Breast epithelium (tissue), 4 donors: ENCODE measurements at regions not wholly inside any gene's neighbourhood (a gene's known extent, or its start where the extent isn't known, plus 50 kb on each side); places are given as distances from the start of the nearest gene placed in this dataset.

Experiments used
- DNase-seq, 2 donors: peaks; one replicate each; pipeline ENCODE4 v3.0.0-alpha.2; 2019; ENCODE audit warnings: low spot score in 2 of 2
- H3K27ac ChIP-seq, 2 donors: fragments of 200-600 bp; sonication (generic) in 1 of 2; one replicate each; pipeline ENCODE4 v1.5.1; 2016 to 2019; ENCODE audit warnings: mild to moderate bottlenecking in 1 of 2
- H3K27me3 ChIP-seq, 2 donors: fragments of 200-600 bp; sonication (generic) in 1 of 2; one replicate each; pipeline versions ENCODE4 v1.5.1 to v1.6.0; 2017 to 2019; ENCODE audit warnings: control low read depth in 1 of 2, mild to moderate bottlenecking in 1 of 2
- H3K36me3 ChIP-seq: fragments of 200-600 bp; one replicate; pipeline ENCODE4 v1.5.1; 2019
- H3K4me1 ChIP-seq, 2 donors: fragments of 200-600 bp; sonication (generic); one replicate each; pipeline ENCODE4 v1.5.1; 2016 to 2019; ENCODE audit warnings: control low read depth in 1 of 2
- H3K4me3 ChIP-seq, 3 donors: fragments of 200-600 bp; sonication (generic); 1 replicate in 2 of 3; 2 replicates in 1 of 3; pipeline ENCODE4 v1.5.1; 2016 to 2019; ENCODE audit warnings: mild to moderate bottlenecking in 3 of 3, moderate library complexity in 2 of 3
- H3K9me3 ChIP-seq, 2 donors: fragments of 200-600 bp; sonication (generic) in 1 of 2; one replicate each; pipeline ENCODE4 v1.5.1; 2016 to 2019; ENCODE audit warnings: control low read depth in 1 of 2
- CTCF ChIP-seq, 3 donors: fragments of 450-650 bp; IDR thresholded peaks; one replicate each; pipeline ENCODE4 v1.5.1; 2016 to 2017; ENCODE audit warnings: antibody characterized with exemption in 3 of 3, mild to moderate bottlenecking in 3 of 3, moderate library complexity in 3 of 3
- POLR2A ChIP-seq: fragments of 450-650 bp; IDR thresholded peaks from one replicate; pipeline ENCODE4 v1.6.1; 2016; ENCODE audit warnings: antibody characterized with exemption, mild to moderate bottlenecking, moderate library complexity
- POLR2AphosphoS5 ChIP-seq, 3 donors: sonication (generic); formaldehyde crosslinking; IDR thresholded peaks; one replicate each; pipeline ENCODE4 v1.6.1; 2017; ENCODE audit warnings: antibody characterized with exemption in 3 of 3
- intact Hi-C: fragments of 100-400 bp; cut with DNase I; formaldehyde crosslinking; loops from one replicate; pipeline ENCODE4 v1.15.1; 2023; ENCODE audit warnings: low total_unique reads

GRCh38 chr5:101811466-101811865, 484.6 kb downstream of the SLCO4C1 start:
- Histone ChIP-seq H3K4me3 (no peak overlapping the region), H3K36me3 (no peaks in the 10 kb centered on the region), H3K27me3 (no peaks in the 10 kb centered on the region), H3K27ac (no peak overlapping the region), H3K4me1 (no peaks in the 10 kb centered on the region), H3K9me3 (no peaks in the 10 kb centered on the region)
- intact Hi-C loops, result no loop called here
- TF ChIP-seq CTCF (IDR thresholded peaks at IDR 0.05), result no peak
- no peak for TF ChIP-seq POLR2AphosphoS5 (IDR thresholded peaks at IDR 0.05)
- no peak for TF ChIP-seq POLR2A
- DNase-seq, result no peak

GRCh38 chr5:101806410-101806809, 489.7 kb downstream of the SLCO4C1 start:
- H3K27me3 ChIP-seq, result no peaks in the 10 kb centered on the region
- no peaks in the 10 kb centered on the region for H3K36me3 ChIP-seq
- H3K4me1 ChIP-seq, result no peaks in the 10 kb centered on the region
- no peaks in the 10 kb centered on the region for H3K9me3 ChIP-seq
- DNase-seq, result no peak
- no peak overlapping the region for H3K4me3 ChIP-seq
- no peak overlapping the region for H3K27ac ChIP-seq
- no peak for TF ChIP-seq POLR2A
- TF ChIP-seq POLR2AphosphoS5 (IDR thresholded peaks at IDR 0.05), result no peak
- no peak for TF ChIP-seq CTCF (IDR thresholded peaks at IDR 0.05)
- intact Hi-C loops, result no loop called here

- Histone ChIP-seq H3K4me1 (no peaks in the 10 kb centered on the region), H3K36me3 (no peaks in the 10 kb centered on the region), H3K27me3 (no peaks in the 10 kb centered on the region), H3K27ac (no peak overlapping the region), H3K4me3 (no peak overlapping the region), H3K9me3 (no peaks in the 10 kb centered on the region)
- intact Hi-C loops, result no loop called here
- DNase-seq, result no peak
- no peak for TF ChIP-seq CTCF (IDR thresholded peaks at IDR 0.05)
- no peak for TF ChIP-seq POLR2A
- no peak for TF ChIP-seq POLR2AphosphoS5 (IDR thresholded peaks at IDR 0.05)
These were observed 499.7 kb downstream of the SLCO4C1 start for GRCh38 chr5:101796427-101796826.

- no peak for DNase-seq
- no peak overlapping the region for H3K4me3 ChIP-seq
- no peaks in the 10 kb centered on the region for H3K36me3 ChIP-seq
- intact Hi-C loops, result no loop called here
- H3K9me3 ChIP-seq, result no peaks in the 10 kb centered on the region
- H3K4me1 ChIP-seq, result no peaks in the 10 kb centered on the region
- TF ChIP-seq CTCF (IDR thresholded peaks at IDR 0.05) (no peak), POLR2A (no peak), POLR2AphosphoS5 (IDR thresholded peaks at IDR 0.05) (no peak)
- no peak overlapping the region for H3K27ac ChIP-seq
- no peaks in the 10 kb centered on the region for H3K27me3 ChIP-seq
These were observed 507.3 kb downstream of the SLCO4C1 start for GRCh38 chr5:101788797-101789196.

GRCh38 chr5:101785090-101785489, 511.0 kb downstream of the SLCO4C1 start:
- TF ChIP-seq POLR2AphosphoS5 (IDR thresholded peaks at IDR 0.05) (no peak), CTCF (IDR thresholded peaks at IDR 0.05) (no peak), POLR2A (no peak)
- intact Hi-C loops, result no loop called here
- Histone ChIP-seq H3K4me3 (no peak overlapping the region), H3K36me3 (no peaks in the 10 kb centered on the region), H3K9me3 (no peaks in the 10 kb centered on the region), H3K27ac (no peak overlapping the region), H3K27me3 (no peaks in the 10 kb centered on the region), H3K4me1 (no peaks in the 10 kb centered on the region)
- no peak for DNase-seq
